Anterior cingulate cortex (tissue), 58 donors: ENCODE measurements at regions not wholly inside any gene's neighbourhood (a gene's known extent, or its start where the extent isn't known, plus 50 kb on each side); places are given as distances from the start of the nearest gene placed in this dataset.
A peak's percentile ranks its signal among the peaks of the same experiment; 100 is the strongest.
"Not testable (repeated sequence)": the region's sequence is repeated elsewhere in the genome, so short reads cannot be mapped to it uniquely, and the experiment has no call there.

Experiments used
- DNase-seq, 58 donors: peaks; one replicate each; lab custom pipeline; 2025; lab: John Stamatoyannopoulos, UW

GRCh38 chr2:53544871-53545558, 222.6 kb upstream of the CHAC2 start:
- no peak for DNase-seq

- no peak for DNase-seq
Measured at GRCh38 chr2:53543083-53543482, 224.5 kb upstream of the CHAC2 start.

- no peak for DNase-seq
Measured at GRCh38 chr2:53536583-53537361, 230.8 kb upstream of the CHAC2 start.

- DNase-seq = no peak
Measured at GRCh38 chr2:53535234-53535840, 232.3 kb upstream of the CHAC2 start.

GRCh38 chr2:53530126-53530525, 237.5 kb upstream of the CHAC2 start:
- no peak for DNase-seq

- no peak for DNase-seq
Measured at GRCh38 chr2:53527056-53527455, 240.5 kb upstream of the CHAC2 start.

GRCh38 chr2:53519918-53520841, 247.4 kb upstream of the CHAC2 start:
- peak in 1 of 58 donors; percentile 17 for DNase-seq

GRCh38 chr2:53517406-53517805, 250.2 kb upstream of the CHAC2 start:
- DNase-seq = peak in 10 of 58 donors; percentile 3 to 55 (median 20)

GRCh38 chr2:53516650-53517049, 251.0 kb upstream of the CHAC2 start:
- no peak for DNase-seq

- peak in 9 of 58 donors; percentile 4 to 38 (median 21) for DNase-seq
Measured at GRCh38 chr2:53515435-53516332, 251.9 kb upstream of the CHAC2 start.

- no peak for DNase-seq
Measured at GRCh38 chr2:53513167-53513666, 254.4 kb upstream of the CHAC2 start.

GRCh38 chr2:53512071-53512826, 255.4 kb upstream of the CHAC2 start:
- DNase-seq = no peak

- no peak for DNase-seq
Measured at GRCh38 chr2:53511549-53511948, 256.1 kb upstream of the CHAC2 start.

- DNase-seq = no peak
Measured at GRCh38 chr2:53510401-53510800, 257.2 kb upstream of the CHAC2 start.

- peak in 1 of 58 donors; percentile 13 for DNase-seq
Measured at GRCh38 chr2:53509831-53510388, 257.7 kb upstream of the CHAC2 start.

- DNase-seq = no peak
Measured at GRCh38 chr2:53508667-53509066, 258.9 kb upstream of the CHAC2 start.

GRCh38 chr2:53507070-53507469, 260.5 kb upstream of the CHAC2 start:
- DNase-seq = not testable (repeated sequence)

- no peak for DNase-seq
Measured at GRCh38 chr2:53505826-53506225, 261.8 kb upstream of the CHAC2 start.
